H1 (cell line): ENCODE measurements at regions not wholly inside any gene's neighbourhood (a gene's known extent, or its start where the extent isn't known, plus 50 kb on each side); places are given as distances from the start of the nearest gene placed in this dataset.
A peak's percentile ranks its signal among the peaks of the same experiment; 100 is the strongest.

Source experiments
- CTCF ChIA-PET: fragments of 300-600 bp; sonication (Branson Sonifier 250); formaldehyde crosslinking; loops from one replicate; lab custom pipeline; 2021; ENCODE audit not compliant: partially characterized antibody; lab: Charles Lee
- POLR2A ChIA-PET: fragments of 300-600 bp; sonication (Branson Sonifier 250); formaldehyde crosslinking; loops from one replicate; lab custom pipeline; 2021; ENCODE audit warnings: inconsistent platforms; ENCODE audit not compliant: partially characterized antibody; lab: Charles Lee
- DNase-seq, 2 experiments: peaks; one replicate each; pipeline versions ENCODE4 v3.0.0 to v3.0.0-alpha.2; 2010 to 2022; ENCODE audit warnings: low spot score in 2 of 2, low read depth in 1 of 2, mixed read lengths in 1 of 2
- FAIRE-seq: peaks from 2 replicates; lab custom pipeline; 2011; peaks lifted over from hg19 to GRCh38; lab: Jason Lieb, UNC
- H2AFZ ChIP-seq: 2 replicates; pipeline ENCODE4 v1.8.1; 2012; ENCODE audit warnings: low read length, inconsistent platforms
- H2AK5ac ChIP-seq: 2 replicates; pipeline ENCODE4 v1.6.1; 2013; ENCODE audit warnings: low read depth, low read length
- H2BK120ac ChIP-seq: replicated peaks from 2 replicates; pipeline ENCODE3; 2013; ENCODE audit warnings: low read depth, low read length, inconsistent platforms
- H2BK12ac ChIP-seq: 2 replicates; pipeline ENCODE4 v1.6.1; 2013; ENCODE audit warnings: low read depth, low read length
- H2BK15ac ChIP-seq: 2 replicates; pipeline ENCODE4 v1.6.1; 2013; ENCODE audit warnings: low read length
- H2BK20ac ChIP-seq: 2 replicates; pipeline ENCODE4 v1.6.1; 2013; ENCODE audit warnings: low read length
- H2BK5ac ChIP-seq: 2 replicates; pipeline ENCODE4 v1.6.1; 2013; ENCODE audit warnings: low read depth, low read length
- H3K14ac ChIP-seq: 2 replicates; pipeline ENCODE4 v1.6.1; 2013; ENCODE audit warnings: inconsistent platforms; ENCODE audit not compliant: insufficient read length
- H3K18ac ChIP-seq: 2 replicates; pipeline ENCODE4 v1.6.1; 2013; ENCODE audit warnings: low read length; ENCODE audit errors: extremely low read depth
- H3K23ac ChIP-seq: 2 replicates; pipeline ENCODE4 v1.6.1; 2013; ENCODE audit warnings: inconsistent platforms; ENCODE audit not compliant: insufficient read length
- H3K23me2 ChIP-seq: 2 replicates; pipeline ENCODE4 v1.6.1; 2013; ENCODE audit warnings: low read depth, low read length
- H3K27ac ChIP-seq: 2 replicates; pipeline ENCODE4 v1.6.1; 2011; ENCODE audit warnings: low read depth, low read length, inconsistent platforms
- H3K27me3 ChIP-seq, 4 experiments: replicated peaks in 1 of 4; 1 replicate in 1 of 4; 2 replicates in 3 of 4; pipeline versions ENCODE4 v1.6.1 to v1.8.1; 2011 to 2013; ENCODE audit warnings: low read length in 3 of 4, mild to moderate bottlenecking in 3 of 4, inconsistent platforms in 2 of 4, mixed read lengths in 2 of 4, moderate library complexity in 1 of 4; ENCODE audit not compliant: control insufficient read depth in 3 of 4, insufficient read depth in 3 of 4; ENCODE audit errors: extremely low read depth in 1 of 4
- H3K36me3 ChIP-seq, 4 experiments: 2 replicates each; pipeline versions ENCODE4 v1.6.1 to v1.8.1; 2011 to 2013; ENCODE audit warnings: mild to moderate bottlenecking in 4 of 4, low read length in 3 of 4, moderate library complexity in 2 of 4, control low read depth in 1 of 4, inconsistent platforms in 1 of 4; ENCODE audit not compliant: insufficient read depth in 4 of 4, control insufficient read depth in 2 of 4
- H3K4ac ChIP-seq: replicated peaks from 2 replicates; pipeline ENCODE3; 2013; ENCODE audit warnings: low read length, low read depth, mixed read lengths, inconsistent platforms; ENCODE audit not compliant: insufficient read length
- H3K4me1 ChIP-seq, 4 experiments: replicated peaks in 1 of 4; 1 replicate in 1 of 4; 2 replicates in 3 of 4; pipeline versions ENCODE4 v1.6.1 to v1.8.1; 2011 to 2013; ENCODE audit warnings: low read length in 3 of 4, inconsistent platforms in 2 of 4, mixed read lengths in 1 of 4; ENCODE audit not compliant: insufficient read depth in 4 of 4, control insufficient read depth in 3 of 4
- H3K4me2 ChIP-seq, 2 experiments: 2 replicates each; pipeline versions ENCODE4 v1.6.1 to v1.8.1; 2011 to 2013; ENCODE audit warnings: low read depth in 2 of 2, low read length in 2 of 2, control low read depth in 1 of 2, inconsistent platforms in 1 of 2, mild to moderate bottlenecking in 1 of 2; ENCODE audit not compliant: insufficient read depth in 1 of 2
- H3K4me3 ChIP-seq, 4 experiments: fragments of 200-600, 300-600 bp in 1 of 4; sonication (generic), shearing (Covaris generic), sonication (Bioruptor Twin) in 1 of 4; 2 replicates each; pipeline versions ENCODE4 v1.5.1 to v1.8.1; 2011 to 2016; ENCODE audit warnings: low read length in 4 of 4, low read depth in 3 of 4, control low read depth in 2 of 4, inconsistent platforms in 2 of 4, mild to moderate bottlenecking in 2 of 4, mixed read lengths in 1 of 4, moderate library complexity in 1 of 4; ENCODE audit not compliant: insufficient read depth in 2 of 4; ENCODE audit errors: extremely low read depth in 1 of 4
- H3K56ac ChIP-seq: replicated peaks from 2 replicates; pipeline ENCODE3; 2013; ENCODE audit warnings: low read depth, mild to moderate bottlenecking, mixed read lengths, low read length, inconsistent platforms; ENCODE audit not compliant: insufficient read length
- H3K79me1 ChIP-seq: 2 replicates; pipeline ENCODE4 v1.6.1; 2013; ENCODE audit warnings: low read depth, low read length, control low read depth
- H3K79me2 ChIP-seq, 2 experiments: 2 replicates each; pipeline versions ENCODE4 v1.6.1 to v1.8.1; 2012 to 2013; ENCODE audit warnings: low read length in 2 of 2, mild to moderate bottlenecking in 2 of 2, inconsistent platforms in 1 of 2; ENCODE audit not compliant: insufficient read depth in 2 of 2, control insufficient read depth in 1 of 2
- H3K9ac ChIP-seq, 4 experiments: replicated peaks in 1 of 4; 1 replicate in 1 of 4; 2 replicates in 3 of 4; pipeline versions ENCODE4 v1.6.1 to v1.8.1; 2011 to 2013; ENCODE audit warnings: low read depth in 3 of 4, low read length in 3 of 4, control low read depth in 2 of 4, mild to moderate bottlenecking in 2 of 4, moderate library complexity in 2 of 4, inconsistent platforms in 1 of 4; ENCODE audit errors: extremely low read depth in 1 of 4
- H3K9me3 ChIP-seq, 2 experiments: 2 replicates each; pipeline versions ENCODE4 v1.6.1 to v1.8.1; 2012 to 2013; ENCODE audit warnings: mild to moderate bottlenecking in 2 of 2, moderate library complexity in 2 of 2, control low read depth in 1 of 2, inconsistent platforms in 1 of 2, low read depth in 1 of 2, low read length in 1 of 2, mixed read lengths in 1 of 2; ENCODE audit not compliant: insufficient read depth in 2 of 2
- H4K20me1 ChIP-seq, 2 experiments: replicated peaks in 1 of 2; 2 replicates each; pipeline versions ENCODE3 to v1.8.1; 2011 to 2013; ENCODE audit warnings: inconsistent platforms in 2 of 2, low read length in 2 of 2, mild to moderate bottlenecking in 1 of 2; ENCODE audit not compliant: insufficient read depth in 2 of 2, control insufficient read depth in 1 of 2
- H4K5ac ChIP-seq: 2 replicates; pipeline ENCODE4 v1.6.1; 2013; ENCODE audit warnings: low read length, low read depth, mixed read lengths, inconsistent platforms; ENCODE audit not compliant: insufficient read length
- H4K8ac ChIP-seq: 2 replicates; pipeline ENCODE4 v1.8.0; 2013; ENCODE audit warnings: mild to moderate bottlenecking, moderate library complexity, low read length, inconsistent platforms; ENCODE audit not compliant: insufficient read depth; ENCODE audit errors: extremely low read depth
- H4K91ac ChIP-seq: replicated peaks from 2 replicates; pipeline ENCODE3; 2013; ENCODE audit warnings: low read length, mixed read lengths, inconsistent platforms; ENCODE audit not compliant: insufficient read length
- CREB1 ChIP-seq: IDR thresholded peaks from 2 replicates; pipeline ENCODE4 v1.6.1; 2012; ENCODE audit warnings: inconsistent platforms
- USF2 ChIP-seq: IDR thresholded peaks from 2 replicates; pipeline ENCODE4 v1.6.1; 2011; ENCODE audit warnings: low read length, improper control_type of control experiment
- WGBS, 2 experiments: shearing (Covaris generic) in 1 of 2; methylation state at CpG; one replicate each; pipeline versions ENCODE4 v1.1.6 to v1.1.7; 2013 to 2015; ENCODE audit warnings: low lambda C conversion rate in 2 of 2, mixed read lengths in 2 of 2, inconsistent platforms in 1 of 2, low coverage in 1 of 2, missing lambda C conversion rate in 1 of 2; ENCODE audit not compliant: insufficient replicate concordance in 2 of 2, insufficient coverage in 1 of 2, insufficient read length in 1 of 2; ENCODE audit errors: extremely low coverage in 1 of 2, missing lambda C conversion rate in 1 of 2; 5-methylcytosine and 5-hydroxymethylcytosine counted together

- H3K14ac ChIP-seq = no peak overlapping the region
- no peak overlapping the region for H3K18ac ChIP-seq
- TF ChIP-seq CREB1 (no peak), USF2 (peak; percentile 59)
- no peak overlapping the region for H3K4ac ChIP-seq
- peaks cover 0 to under 1% of the 10 kb centered on the region in 2 experiments for H4K20me1 ChIP-seq
- H3K9ac ChIP-seq = no peak overlapping the region
- H2AFZ ChIP-seq = no peak overlapping the region
- no peaks in the 10 kb centered on the region for H3K36me3 ChIP-seq
- no peak overlapping the region for H2BK15ac ChIP-seq
- H2BK12ac ChIP-seq = no peak overlapping the region
- no peak overlapping the region for H3K56ac ChIP-seq
- H2AK5ac ChIP-seq = no peak overlapping the region
- H3K23ac ChIP-seq = no peak overlapping the region
- H3K79me2 ChIP-seq = no peaks in the 10 kb centered on the region
- H3K4me1 ChIP-seq = no peaks in the 10 kb centered on the region
- no peak overlapping the region for H4K8ac ChIP-seq
- H2BK120ac ChIP-seq = no peak overlapping the region
- H2BK5ac ChIP-seq = no peak overlapping the region
- H3K9me3 ChIP-seq = peaks cover 4 to 6% of the 10 kb centered on the region in 2 experiments; a peak in 2 of 4 replicates
- H3K79me1 ChIP-seq = no peaks in the 10 kb centered on the region
- no peak overlapping the region for H3K27ac ChIP-seq
- no peak overlapping the region for H3K4me3 ChIP-seq
- no peak overlapping the region for H4K5ac ChIP-seq
- H4K91ac ChIP-seq = no peak overlapping the region
- no peak overlapping the region for H3K4me2 ChIP-seq
- H2BK20ac ChIP-seq = no peak overlapping the region
- no peaks in the 10 kb centered on the region for H3K27me3 ChIP-seq
- DNase-seq = no peak
- CTCF ChIA-PET = interaction anchor here (1.1 kb wide), 1 partner anchor 283 kb away, joined by 3 read pairs; no protein-coding TSS in a partner anchor
- H3K23me2 ChIP-seq = peaks cover under 1% of the 10 kb centered on the region; the same call in 1 of the 2 replicates
- 91% methylated on average over 3 of the region's 3 CpGs; no CpG with 5 or more reads in 1 of the 2 experiments for WGBS, 2 experiments
- POLR2A ChIA-PET = no interaction called here
- no peak for FAIRE-seq
Measured at GRCh38 chr16:6687593-6687992, 645.1 kb upstream of the RBFOX1 start.
